Hepatic stellate cell (primary cell): ENCODE measurements at regions not wholly inside any gene's neighbourhood (a gene's known extent, or its start where the extent isn't known, plus 50 kb on each side); places are given as distances from the start of the nearest gene placed in this dataset.
A peak's percentile ranks its signal among the peaks of the same experiment; 100 is the strongest.

ENCODE experiments used
- DNase-seq: peaks from one replicate; pipeline ENCODE4 v3.0.0; 2011; ENCODE audit warnings: low spot score

DNA sequence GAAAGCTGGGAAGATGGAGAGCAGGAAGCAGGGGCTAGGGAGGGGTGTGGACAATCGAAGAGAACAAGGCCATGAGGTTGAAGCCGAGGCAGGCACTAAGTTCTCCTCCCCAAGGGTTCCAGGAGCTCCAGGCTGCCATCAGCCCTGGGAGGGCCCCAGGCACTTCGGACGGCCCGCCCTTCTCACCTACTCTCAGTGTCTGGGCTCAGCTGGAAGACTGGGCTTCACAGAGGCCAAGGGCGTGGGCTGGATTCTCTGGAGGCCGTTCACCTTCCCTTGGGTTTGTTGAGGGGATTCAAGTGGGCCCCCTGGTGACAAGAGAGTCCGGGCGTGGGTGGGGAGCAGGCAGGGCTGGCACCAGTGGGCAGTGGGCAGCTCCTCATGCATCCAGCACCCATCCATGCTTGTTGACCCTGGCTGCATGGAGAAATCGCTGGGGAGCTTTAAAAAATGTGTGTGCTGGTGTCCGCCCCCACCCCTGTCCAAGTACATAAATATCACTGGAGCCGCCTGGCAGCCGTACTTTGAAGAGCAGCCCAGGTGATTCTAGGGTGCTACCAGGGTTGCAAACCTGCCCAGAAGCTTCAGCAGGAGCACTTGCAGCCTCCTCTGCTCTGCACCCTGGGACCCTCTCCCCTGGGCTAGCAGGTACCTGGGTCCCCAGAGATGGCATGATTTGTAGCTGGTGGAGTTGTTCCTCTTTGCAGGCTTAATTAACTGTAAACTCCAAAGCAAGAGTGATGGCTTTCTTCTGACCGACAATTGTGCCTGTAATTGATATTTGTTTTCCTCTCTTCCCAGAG, 74.3 kb downstream of the RTL6 start:
- DNase-seq: no peak

DNA sequence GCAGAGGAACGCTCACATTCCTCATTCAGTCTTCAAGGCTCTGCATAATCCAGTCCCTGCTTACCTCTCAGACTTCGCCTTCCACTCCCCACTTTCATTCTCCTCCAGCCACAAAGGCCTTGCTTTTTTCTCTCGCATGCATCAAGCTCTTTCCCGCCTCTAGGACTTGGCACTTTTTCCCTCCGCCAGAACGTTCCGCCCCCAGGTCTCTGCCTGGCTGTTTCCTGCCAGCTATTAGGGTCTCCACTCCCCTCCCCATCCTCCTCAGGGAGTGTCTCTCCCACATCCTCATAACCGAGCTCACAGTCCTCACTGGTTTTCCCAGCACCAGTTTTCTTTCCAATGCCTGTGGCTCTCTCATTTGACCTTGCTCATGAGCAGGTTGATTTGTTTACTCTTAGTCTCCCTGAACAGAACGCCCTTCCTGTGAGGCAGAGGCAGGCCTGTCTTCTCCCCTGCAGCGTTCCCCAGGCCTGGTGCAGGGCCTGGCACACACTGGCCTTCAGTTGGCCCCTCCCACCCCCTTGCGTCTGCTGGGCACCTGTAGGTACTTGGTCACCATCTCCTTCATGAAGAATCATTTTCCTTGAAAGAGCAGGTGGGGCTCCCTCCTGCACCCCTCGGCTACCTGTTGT, 75.2 kb downstream of the RTL6 start:
- no peak for DNase-seq

DNA sequence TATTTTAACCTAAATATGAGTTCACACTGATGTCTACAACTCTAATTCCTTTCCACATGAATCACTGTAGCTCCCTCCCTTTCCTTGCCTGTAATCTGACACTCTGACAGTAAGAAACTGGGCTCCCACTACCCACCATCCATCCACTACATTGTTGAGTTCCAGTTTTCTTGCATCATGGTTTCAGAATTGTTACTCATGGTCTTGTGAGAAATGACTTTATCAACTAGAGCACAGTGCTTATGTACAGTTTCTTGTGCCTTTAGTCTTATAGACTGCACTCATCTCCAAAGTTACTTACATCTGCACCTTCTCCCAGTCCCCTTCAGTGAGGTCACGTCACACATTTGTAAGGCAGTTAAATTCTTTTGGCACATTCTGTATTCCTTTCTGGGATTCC, 78.6 kb downstream of the RTL6 start:
- DNase-seq: no peak

DNA sequence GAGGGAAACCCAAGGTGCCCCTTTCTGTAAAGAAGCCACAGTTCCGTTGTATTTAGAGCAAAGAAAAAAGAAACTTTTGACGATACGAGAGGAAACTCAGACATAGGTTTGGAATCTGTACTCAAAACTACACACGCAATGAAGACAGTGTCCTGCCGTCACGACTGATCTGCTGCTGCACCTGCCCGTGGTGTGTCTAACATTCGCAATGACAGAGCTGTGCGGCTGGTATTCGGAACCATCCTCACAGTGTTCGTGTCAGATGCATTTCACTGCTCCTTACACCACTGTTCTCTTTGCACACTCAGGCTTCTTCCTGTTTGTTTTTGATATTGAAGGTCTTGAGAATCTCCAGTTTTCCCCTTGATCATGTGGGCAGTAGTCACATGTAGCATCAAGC, 84.8 kb downstream of the RTL6 start:
- no peak for DNase-seq

DNA sequence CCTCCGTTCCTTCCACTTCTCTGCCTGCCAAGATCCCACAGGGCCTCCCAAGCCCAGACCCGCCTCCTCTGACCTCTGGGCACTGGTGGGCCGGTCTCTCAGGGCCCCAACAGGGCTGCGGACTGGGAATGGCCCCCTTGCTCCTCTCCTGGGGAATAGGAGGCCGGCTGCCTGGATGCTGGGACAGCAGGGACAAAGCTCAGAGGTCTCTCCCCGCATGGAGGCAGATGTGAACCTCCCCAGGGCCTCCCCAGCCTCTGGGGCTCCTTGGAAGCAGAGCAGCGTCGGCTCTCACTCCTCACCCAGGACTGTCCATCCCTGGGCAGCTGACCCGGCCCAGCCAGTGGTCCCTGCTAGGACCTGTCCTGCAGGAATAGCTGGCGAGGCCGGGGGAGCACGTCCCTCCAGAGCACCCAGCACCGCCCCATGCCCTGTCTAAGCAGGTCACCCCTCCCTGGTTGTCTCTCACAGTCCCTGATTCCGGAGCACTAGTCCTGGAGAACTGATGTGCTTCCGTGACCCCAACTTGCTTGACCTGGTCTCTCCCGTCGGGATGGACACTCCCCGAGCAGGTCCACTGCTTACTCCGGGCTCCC, 85.8 kb downstream of the RTL6 start:
- no peak for DNase-seq

DNA sequence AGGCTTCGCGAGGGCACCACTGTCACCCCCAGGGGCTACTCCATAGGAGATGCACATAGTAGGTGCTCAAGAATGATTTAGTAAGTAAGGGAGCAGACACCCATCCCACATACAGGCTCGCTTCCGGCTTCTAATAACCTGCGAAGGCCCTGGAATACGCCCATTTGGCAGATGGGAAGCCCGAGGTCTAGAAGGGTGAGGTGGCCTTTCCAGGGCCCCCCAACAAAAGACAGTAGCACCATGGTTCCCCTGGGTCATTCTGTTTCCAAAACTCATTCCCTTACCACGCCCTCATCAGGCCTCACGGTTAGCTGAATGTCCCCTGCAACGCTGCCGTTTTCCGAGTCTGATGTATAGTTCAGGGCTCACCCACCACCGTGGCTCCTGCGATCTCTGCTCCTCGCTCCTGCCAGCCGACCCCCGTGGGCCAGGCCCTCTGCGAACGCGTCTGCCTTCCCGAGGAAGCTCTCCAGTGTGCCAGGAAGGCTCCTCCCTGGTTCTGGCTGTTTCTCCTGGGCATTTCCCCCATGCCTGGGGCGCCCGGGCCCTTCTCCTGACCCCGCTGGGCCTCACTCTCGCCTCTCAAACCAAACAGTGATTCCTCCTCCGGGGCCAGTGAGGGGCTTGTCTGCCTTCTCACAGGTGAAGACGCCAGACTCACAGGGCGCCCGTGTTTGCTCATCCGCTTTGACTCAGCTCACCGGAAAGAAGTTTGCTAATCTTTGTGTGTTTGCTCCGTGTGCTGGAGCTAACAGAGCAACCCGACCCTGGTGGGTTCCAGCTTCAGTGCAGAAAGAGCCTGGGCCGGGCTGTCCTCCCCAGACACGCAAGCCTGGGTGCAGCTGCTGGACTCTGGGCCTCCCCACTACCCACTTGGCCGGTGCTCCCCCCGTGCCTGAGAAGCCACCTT, 86.6 kb downstream of the RTL6 start:
- no peak for DNase-seq

DNA sequence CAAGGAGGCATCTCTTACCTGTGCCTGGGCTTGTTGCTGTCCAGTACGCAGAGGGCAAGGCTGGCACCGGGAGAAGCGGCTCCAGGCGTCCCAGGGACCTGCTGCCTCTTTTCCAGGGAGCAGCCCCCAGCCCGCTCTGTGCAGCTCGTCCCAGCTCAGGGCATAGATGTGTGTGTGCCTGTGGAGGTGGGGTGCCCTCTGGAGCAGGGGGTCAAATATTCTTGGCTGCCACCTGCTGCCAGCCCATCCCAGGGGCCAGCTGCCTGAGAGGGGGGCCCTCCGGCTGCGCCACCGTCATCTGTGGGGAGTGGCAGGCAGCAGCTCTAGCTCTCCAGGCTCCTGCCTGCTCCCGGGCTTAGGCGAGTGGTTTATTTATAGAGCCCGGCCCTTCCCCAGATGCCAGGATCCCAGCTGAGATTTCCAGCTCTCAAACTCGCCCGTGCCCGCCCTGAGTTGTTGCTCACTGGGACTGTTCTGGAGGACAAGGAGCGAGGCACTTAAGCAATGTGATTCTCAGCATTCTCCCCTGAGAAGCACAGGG, 87.5 kb downstream of the RTL6 start:
- DNase-seq: peak; percentile 39

DNA sequence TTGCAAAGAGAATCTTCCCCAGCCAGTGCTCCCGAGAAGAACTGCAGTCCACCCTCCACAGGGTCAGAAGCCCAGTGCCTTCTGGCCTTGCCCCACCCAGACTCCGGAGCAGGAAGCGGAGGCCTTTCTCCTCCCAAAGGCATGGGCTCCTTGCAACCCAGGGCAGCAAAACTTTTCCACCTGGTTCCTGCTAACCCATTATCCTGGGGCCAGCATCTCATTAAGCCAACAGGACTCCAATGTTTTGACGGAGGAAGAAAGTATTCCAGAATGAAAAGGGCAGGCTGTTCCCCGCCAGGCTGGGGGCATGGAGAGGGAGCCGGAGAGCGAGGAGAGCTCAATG, 88.1 kb downstream of the RTL6 start:
- no peak for DNase-seq

DNA sequence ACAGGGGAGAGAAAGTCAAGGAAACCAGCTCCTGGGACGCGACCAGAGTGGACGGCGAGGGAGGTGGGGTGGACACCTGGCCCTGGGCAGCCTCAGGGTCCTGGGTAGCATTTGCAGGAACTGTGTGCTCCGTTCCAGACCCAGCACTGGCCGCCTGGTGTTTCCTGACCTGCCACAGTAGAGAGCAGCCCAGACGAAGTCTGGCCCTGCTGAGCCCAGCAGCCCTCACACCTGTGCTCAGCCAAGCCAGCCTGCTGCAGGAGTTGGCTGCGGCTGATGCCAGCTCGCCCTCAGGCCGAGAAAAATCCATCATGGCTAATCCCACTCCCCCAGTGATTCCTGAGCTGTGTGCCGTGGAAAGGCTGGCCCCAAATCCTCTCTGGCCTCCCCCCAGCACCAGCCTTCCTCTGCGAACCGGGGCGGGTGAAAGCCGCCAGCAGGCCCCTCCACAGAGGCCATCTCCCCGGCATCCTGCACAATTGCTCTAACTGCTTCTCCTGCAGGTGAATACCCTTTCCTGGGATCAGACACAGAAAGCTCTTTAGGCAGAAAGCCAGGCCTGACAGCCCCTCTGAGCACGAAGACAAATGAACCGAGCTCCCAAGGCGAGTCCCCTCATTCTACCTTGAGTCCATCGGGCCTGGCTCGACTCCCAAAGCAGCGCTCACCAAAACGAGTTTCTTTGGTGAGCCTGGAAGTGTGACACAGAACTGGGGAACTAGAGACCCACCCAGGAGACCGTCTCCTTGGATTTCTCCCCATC, 88.6 kb downstream of the RTL6 start:
- no peak for DNase-seq

DNA sequence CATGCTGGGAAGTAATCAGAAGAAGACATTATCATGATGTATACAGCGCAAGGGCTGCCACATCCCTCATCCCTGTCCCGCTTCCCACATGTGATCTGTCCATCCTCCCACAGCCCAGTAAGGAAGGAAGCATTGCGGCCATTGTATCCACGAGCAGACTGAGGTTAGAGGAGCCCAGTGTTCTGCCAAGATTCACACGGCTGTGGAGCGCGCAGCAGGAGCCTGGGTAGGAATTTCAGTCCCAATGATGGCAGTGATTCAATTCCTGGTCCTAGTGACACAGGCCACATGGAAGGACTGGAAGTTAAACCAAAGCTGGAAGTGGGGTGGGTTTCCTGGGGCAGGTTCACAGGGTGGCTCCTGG, 89.2 kb downstream of the RTL6 start:
- no peak for DNase-seq

DNA sequence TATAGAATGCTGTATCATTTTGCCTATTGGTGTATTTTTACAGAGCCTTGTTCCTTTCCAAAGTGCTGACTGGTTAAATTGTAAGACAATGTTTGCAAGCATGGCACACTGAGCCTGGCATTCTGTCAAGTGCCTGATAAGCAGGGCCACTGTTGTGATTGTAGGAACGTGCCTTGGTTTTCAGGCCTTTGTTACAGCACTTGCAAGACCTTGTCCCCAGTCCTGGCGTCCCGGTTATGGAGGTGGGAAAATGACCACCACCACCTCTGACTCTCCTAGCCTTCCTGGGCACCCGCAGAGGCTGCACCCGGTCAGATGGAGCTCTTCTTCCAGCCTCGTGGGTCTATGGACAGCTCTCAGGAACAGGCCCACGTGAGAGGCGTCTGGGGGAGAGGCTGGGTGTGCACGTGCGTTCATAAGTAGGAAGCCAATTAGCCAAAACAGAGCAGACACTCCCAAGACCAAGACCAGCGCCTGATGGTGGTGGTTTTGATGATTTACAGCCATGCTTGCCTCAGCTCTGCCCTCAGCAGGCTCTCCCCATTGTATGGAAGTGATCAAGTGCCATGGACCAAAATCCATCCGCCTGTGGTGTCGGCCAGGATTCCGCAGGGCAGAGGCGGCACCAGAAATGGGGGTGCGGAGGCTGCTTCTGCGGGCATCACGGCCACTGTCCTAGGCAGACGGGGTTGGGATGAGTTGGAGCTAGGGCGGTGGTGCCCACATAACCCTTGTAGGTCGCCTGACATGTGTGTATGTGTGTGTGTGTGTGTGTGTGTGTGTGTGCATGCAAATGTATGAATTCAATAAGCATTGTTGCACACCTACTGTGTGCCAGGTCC, 89.8 kb downstream of the RTL6 start:
- DNase-seq: no peak

DNA sequence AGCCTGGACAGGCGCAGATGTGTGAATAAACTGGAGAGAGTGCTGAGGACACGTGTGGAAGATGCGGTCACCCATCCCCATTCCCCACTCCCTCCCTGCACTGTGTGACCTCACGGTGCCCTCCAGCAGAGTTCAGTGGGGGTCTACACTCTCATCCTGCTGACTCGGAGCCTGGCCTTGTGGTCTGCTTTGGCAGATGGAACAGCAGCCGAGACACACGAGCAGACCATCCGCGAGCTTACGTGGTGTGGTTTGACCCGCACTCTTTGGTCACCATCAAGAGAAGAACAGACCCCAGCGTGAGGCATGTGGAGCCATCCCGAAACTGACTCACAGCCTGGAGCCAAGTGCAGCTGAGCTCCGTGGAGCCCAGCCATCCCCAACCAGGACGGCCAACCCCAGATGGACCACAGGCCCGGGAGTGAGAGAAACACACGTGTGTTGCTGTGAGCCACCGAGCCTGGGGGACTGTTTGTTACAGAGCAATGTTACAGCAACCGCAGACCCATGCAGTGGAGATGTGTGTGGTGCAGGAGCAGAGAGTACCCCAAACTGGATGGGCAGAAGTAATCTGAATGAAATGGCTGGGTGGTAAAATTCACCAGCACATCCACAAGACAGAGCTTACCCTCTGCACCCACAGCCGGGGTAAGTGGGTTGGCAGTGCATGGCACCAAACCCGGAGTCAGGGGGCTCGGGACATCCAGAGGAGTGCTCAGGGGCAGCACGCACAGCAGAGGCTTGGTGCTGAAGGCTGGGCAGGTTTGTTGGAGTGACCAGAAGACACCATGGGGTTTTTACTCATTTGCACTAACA, 90.7 kb downstream of the RTL6 start:
- DNase-seq: no peak

DNA sequence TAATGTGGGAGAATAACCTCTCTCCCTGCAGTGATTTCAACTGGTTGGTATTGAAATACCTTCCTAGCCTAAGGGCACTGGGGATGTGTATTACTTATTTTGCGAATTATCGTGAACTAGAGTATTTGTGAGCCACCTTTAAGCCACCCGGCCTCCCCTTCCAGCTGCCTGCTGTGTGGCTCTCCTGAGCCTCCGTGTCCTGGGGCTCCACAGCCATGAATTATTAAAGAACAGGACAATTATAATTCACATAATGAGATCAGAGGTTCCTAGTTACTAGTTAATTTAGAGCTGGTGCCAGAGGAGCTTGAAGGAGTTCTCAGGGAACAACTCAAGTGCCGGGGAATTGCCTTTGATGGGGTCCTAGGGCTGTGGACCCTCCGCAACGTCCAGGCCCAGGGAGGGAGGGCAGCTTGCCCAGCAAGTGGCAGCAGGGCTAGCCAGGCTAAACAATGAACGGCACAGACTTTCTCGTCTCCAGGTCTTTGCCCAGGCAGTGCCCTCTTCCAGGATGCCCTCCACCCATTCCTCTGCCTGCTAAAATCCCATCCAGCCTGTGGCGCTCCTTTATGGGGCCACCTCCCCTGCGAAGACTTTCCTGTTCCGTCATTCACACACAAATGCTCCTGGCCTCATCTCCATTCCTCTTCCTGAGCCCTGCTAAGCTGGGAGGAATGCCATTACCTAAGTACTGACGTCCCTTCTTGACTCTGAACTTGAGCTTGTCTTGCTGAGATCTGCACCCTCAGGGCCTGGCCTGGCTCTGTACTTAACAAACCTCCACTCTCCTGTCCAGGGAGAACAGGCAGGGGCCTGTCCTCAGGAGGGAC, 91.5 kb downstream of the RTL6 start:
- DNase-seq: no peak

DNA sequence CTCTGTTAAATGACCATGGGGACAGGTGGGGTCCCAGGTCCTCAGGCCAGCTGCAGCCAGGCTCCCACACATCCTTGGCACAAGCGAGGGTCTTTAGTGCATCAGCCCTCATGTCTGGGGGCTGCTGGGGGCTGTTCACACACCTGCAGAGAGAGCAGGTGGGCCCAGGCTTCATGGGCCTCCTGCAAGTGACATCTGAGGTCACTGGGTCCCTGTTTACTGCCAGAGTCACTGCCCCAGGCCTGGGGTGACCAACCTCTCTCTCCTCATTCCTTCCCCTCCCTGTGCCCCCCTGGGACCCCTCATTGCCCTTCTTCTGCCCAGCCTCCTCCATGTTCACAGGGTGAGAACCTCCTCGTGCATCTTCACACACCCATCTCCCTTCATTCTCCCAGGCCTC, 92.4 kb downstream of the RTL6 start:
- no peak for DNase-seq

DNA sequence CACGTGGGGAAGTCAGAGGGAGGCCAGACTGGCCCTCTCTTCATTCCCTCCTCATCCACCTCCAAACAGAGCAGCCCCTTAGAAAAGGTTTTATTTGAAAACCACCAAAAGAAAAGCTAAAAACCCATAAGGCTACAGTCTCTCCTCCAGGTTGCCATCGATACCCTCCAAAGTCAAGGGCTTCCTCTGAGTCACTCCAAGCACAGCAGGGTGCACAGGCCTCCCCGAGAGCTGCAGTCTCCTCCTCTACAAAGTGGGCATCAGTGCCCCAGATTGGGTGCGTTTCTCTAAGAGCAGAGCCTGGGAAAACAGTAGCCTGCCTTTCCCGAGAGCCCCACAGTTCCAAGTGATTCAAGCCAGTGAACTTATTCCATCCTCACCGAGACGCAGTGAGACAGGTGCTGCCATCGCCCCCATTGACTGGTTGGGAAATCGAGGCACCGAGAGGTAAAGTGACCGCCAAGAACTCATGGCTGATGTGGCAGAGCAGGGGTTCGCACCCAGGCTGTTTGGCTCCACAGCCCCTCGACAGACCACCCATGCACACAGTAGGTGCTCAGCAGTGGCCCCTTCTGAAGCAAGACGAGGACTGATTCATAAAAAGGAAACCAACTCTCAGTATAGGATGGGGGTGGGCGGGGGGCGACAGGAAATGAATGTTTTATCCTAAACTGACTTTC, 91.7 kb upstream of the SHISAL1 start:
- no peak for DNase-seq

DNA sequence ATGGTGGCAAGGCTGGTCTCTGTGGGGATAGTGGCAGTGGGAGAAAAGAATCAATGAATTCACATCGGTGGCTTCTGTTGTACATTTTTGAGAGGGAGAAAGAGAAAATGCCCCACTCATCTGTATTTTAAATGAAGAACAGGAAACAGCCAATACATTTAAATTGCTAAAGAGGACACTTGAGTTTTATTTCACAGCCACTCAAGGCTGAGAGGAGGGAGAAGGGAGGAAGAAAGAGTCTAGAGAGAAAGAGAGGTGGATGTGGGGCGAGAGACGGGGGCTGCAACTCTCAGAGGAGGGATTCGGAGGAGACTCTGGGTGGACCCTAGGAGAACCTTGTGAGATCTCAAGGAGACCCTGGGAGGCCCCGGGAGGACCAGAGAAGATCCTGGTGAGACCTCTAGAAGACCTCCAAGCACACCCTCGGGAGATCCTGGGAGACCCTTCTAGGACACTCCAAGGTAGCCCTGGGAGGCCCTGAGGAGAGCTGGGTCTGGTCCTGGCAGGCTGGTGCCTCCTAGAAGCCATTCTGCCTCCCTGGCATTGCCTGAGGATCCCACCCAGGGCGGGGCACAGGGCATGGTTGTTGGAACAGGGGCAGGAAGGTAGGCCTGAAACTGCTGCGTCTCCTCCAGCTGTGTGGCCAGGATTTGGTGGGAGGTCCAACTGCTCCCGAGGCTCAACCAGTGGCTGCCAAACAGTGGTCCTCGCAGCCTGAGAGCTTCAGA, 91.0 kb upstream of the SHISAL1 start:
- DNase-seq: no peak

DNA sequence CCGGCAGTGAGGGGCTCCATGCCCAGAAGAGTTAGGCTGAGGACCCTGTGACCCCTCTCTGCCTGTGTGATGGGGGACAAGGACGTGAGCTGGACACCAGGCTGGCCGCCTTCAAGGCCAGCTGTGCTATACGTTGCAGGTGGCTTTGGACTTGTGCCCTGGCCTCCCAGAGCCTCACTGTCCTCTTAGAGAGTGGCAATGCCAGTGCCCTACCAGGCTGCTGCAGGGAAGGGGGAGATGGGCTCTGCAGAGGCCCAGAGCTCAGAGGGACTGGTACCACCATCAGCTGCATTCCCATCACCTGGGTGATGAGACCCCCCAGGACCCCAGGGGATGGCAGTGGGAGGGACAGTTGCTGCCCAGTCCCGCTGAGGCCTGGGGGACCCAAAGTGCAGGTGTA, 90.4 kb upstream of the SHISAL1 start:
- DNase-seq: no peak
